Neural progenitor cell (in vitro differentiated cells): ENCODE measurements at regions not wholly inside any gene's neighbourhood (a gene's known extent, or its start where the extent isn't known, plus 50 kb on each side); places are given as distances from the start of the nearest gene placed in this dataset.

Experiments
- DNase-seq: peaks from one replicate; pipeline ENCODE4 v3.0.0-alpha.2; 2016; ENCODE audit warnings: low spot score
- H2AFZ ChIP-seq: fragments of 200-600 bp; sonication (generic); replicated peaks from 2 replicates; pipeline ENCODE4 v1.6.1; 2016; ENCODE audit warnings: antibody characterized with exemption
- H3F3A ChIP-seq: fragments of 200-600 bp; sonication (generic); 2 replicates; pipeline ENCODE4 v1.6.1; 2016; ENCODE audit warnings: antibody characterized with exemption, low read depth
- H3K27ac ChIP-seq: fragments of 200-600 bp; sonication (generic); 2 replicates; pipeline ENCODE4 v1.5.1; 2016; ENCODE audit warnings: mild to moderate bottlenecking
- H3K27me3 ChIP-seq: fragments of 200-600 bp; sonication (generic); 2 replicates; pipeline ENCODE4 v1.6.1; 2016; ENCODE audit warnings: mild to moderate bottlenecking, moderate library complexity
- H3K36me3 ChIP-seq: fragments of 200-600 bp; sonication (generic); 2 replicates; pipeline ENCODE4 v1.5.1; 2016
- H3K4me1 ChIP-seq: fragments of 200-600 bp; sonication (generic); 2 replicates; pipeline ENCODE4 v1.6.1; 2016; ENCODE audit warnings: mixed run types
- H3K4me2 ChIP-seq: fragments of 200-600 bp; sonication (generic); 2 replicates; pipeline ENCODE4 v1.6.1; 2016
- H3K4me3 ChIP-seq: fragments of 200-600 bp; sonication (generic); 2 replicates; pipeline ENCODE4 v1.5.1; 2016
- H3K79me2 ChIP-seq: fragments of 200-600 bp; sonication (generic); 2 replicates; pipeline ENCODE4 v1.6.1; 2016; ENCODE audit warnings: low read depth
- H3K9ac ChIP-seq: fragments of 200-600 bp; sonication (generic); 2 replicates; pipeline ENCODE4 v1.6.1; 2016
- H3K9me3 ChIP-seq: fragments of 200-600 bp; sonication (generic); 2 replicates; pipeline ENCODE4 v1.5.1; 2016; ENCODE audit warnings: low read depth
- H4K20me1 ChIP-seq: fragments of 200-600 bp; sonication (generic); 2 replicates; pipeline ENCODE4 v1.6.1; 2016; ENCODE audit warnings: low read depth
- H3K27ac Mint-ChIP-seq: 3 replicates; pipeline ENCODE4 v1.8.0; 2021; ENCODE audit warnings: mixed read lengths
- H3K27me3 Mint-ChIP-seq: 2 replicates; pipeline ENCODE4 v1.8.0; 2022; ENCODE audit warnings: low read depth, mild to moderate bottlenecking, inconsistent platforms, moderate library complexity, mixed read lengths; ENCODE audit not compliant: insufficient read depth
- H3K36me3 Mint-ChIP-seq: 3 replicates; pipeline ENCODE4 v1.8.0; 2021; ENCODE audit warnings: mixed read lengths
- H3K4me1 Mint-ChIP-seq: 3 replicates; pipeline ENCODE4 v1.8.0; 2021; ENCODE audit warnings: mixed read lengths
- H3K4me3 Mint-ChIP-seq: 3 replicates; pipeline ENCODE4 v1.8.0; 2021; ENCODE audit warnings: mild to moderate bottlenecking, moderate library complexity, mixed read lengths
- H3K9me3 Mint-ChIP-seq: 3 replicates; pipeline ENCODE4 v1.8.0; 2020; ENCODE audit warnings: mixed read lengths
- EZH2 ChIP-seq: fragments of 200-600 bp; sonication (generic); IDR thresholded peaks from 2 replicates; pipeline ENCODE4 v1.6.1; 2017; ENCODE audit warnings: antibody characterized with exemption, mild to moderate bottlenecking, moderate library complexity
- EZH2phosphoT487 ChIP-seq: fragments of 200-600 bp; sonication (generic); IDR thresholded peaks from 2 replicates; pipeline ENCODE4 v1.6.1; 2017; ENCODE audit warnings: antibody characterized with exemption
- TF ChIP-seq, protein P1 (sequence below): fragments of 200-600 bp; sonication (generic); IDR thresholded peaks from 2 replicates; pipeline ENCODE4 v1.5.1; 2017; ENCODE audit warnings: antibody characterized with exemption, mild to moderate bottlenecking

GRCh38 chr2:76387294-76387693 lies 676.6 kb upstream of the GCFC2 start:
- no peaks in the 10 kb centered on the region for H4K20me1 ChIP-seq
- no peaks in the 10 kb centered on the region for H3K79me2 ChIP-seq
- Mint-ChIP-seq H3K4me3 (no peak overlapping the region), H3K9me3 (no peaks in the 10 kb centered on the region), H3K36me3 (no peaks in the 10 kb centered on the region), H3K27me3 (no peaks in the 10 kb centered on the region), H3K27ac (no peak overlapping the region), H3K4me1 (peaks cover 18% of the 10 kb centered on the region)
- H3K36me3 ChIP-seq = no peaks in the 10 kb centered on the region
- H3K4me2 ChIP-seq = no peak overlapping the region
- no peak for DNase-seq
- TF ChIP-seq EZH2 (no peak), EZH2phosphoT487 (no peak)
- TF ChIP-seq, protein P1, sequence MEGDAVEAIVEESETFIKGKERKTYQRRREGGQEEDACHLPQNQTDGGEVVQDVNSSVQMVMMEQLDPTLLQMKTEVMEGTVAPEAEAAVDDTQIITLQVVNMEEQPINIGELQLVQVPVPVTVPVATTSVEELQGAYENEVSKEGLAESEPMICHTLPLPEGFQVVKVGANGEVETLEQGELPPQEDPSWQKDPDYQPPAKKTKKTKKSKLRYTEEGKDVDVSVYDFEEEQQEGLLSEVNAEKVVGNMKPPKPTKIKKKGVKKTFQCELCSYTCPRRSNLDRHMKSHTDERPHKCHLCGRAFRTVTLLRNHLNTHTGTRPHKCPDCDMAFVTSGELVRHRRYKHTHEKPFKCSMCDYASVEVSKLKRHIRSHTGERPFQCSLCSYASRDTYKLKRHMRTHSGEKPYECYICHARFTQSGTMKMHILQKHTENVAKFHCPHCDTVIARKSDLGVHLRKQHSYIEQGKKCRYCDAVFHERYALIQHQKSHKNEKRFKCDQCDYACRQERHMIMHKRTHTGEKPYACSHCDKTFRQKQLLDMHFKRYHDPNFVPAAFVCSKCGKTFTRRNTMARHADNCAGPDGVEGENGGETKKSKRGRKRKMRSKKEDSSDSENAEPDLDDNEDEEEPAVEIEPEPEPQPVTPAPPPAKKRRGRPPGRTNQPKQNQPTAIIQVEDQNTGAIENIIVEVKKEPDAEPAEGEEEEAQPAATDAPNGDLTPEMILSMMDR = no peak
- H3K9me3 ChIP-seq = no peaks in the 10 kb centered on the region
- peaks cover 9% of the 10 kb centered on the region for H3F3A ChIP-seq
- H3K4me3 ChIP-seq = no peak overlapping the region
- no peak overlapping the region for H2AFZ ChIP-seq
- no peak overlapping the region for H3K9ac ChIP-seq
- no peaks in the 10 kb centered on the region for H3K27me3 ChIP-seq
- no peak overlapping the region for H3K27ac ChIP-seq
- H3K4me1 ChIP-seq = peaks cover 21% of the 10 kb centered on the region

GRCh38 chr2:76385943-76386342 lies 675.2 kb upstream of the GCFC2 start:
- Mint-ChIP-seq H3K27me3 (no peaks in the 10 kb centered on the region), H3K27ac (peak overlapping the region; percentile 24), H3K4me3 (no peak overlapping the region), H3K36me3 (no peaks in the 10 kb centered on the region), H3K9me3 (no peaks in the 10 kb centered on the region), H3K4me1 (peaks cover 18% of the 10 kb centered on the region)
- H3K36me3 ChIP-seq = no peaks in the 10 kb centered on the region
- no peak overlapping the region for H2AFZ ChIP-seq
- no peaks in the 10 kb centered on the region for H4K20me1 ChIP-seq
- no peak overlapping the region for H3K4me3 ChIP-seq
- DNase-seq = peak; percentile 66
- no peaks in the 10 kb centered on the region for H3K79me2 ChIP-seq
- peaks cover 21% of the 10 kb centered on the region for H3K4me1 ChIP-seq
- H3K27me3 ChIP-seq = no peaks in the 10 kb centered on the region
- H3K9me3 ChIP-seq = no peaks in the 10 kb centered on the region
- no peak overlapping the region for H3K27ac ChIP-seq
- TF ChIP-seq, protein P1 = no peak
- peak; percentile 67 for TF ChIP-seq EZH2phosphoT487
- no peak overlapping the region for H3K9ac ChIP-seq
- H3F3A ChIP-seq = peaks cover 9% of the 10 kb centered on the region
- peak overlapping the region; percentile 14 for H3K4me2 ChIP-seq

GRCh38 chr2:76381624-76382023 lies 670.9 kb upstream of the GCFC2 start:
- H3K4me2 ChIP-seq = no peak overlapping the region
- Mint-ChIP-seq H3K4me3 (no peak overlapping the region), H3K36me3 (no peaks in the 10 kb centered on the region), H3K27ac (no peak overlapping the region), H3K9me3 (no peaks in the 10 kb centered on the region), H3K27me3 (no peaks in the 10 kb centered on the region), H3K4me1 (peaks cover 11% of the 10 kb centered on the region)
- H3K4me3 ChIP-seq = no peak overlapping the region
- H2AFZ ChIP-seq = no peak overlapping the region
- H3K27ac ChIP-seq = no peak overlapping the region
- H4K20me1 ChIP-seq = no peaks in the 10 kb centered on the region
- no peak for TF ChIP-seq EZH2
- no peak for TF ChIP-seq EZH2phosphoT487
- TF ChIP-seq, protein P1 = no peak
- H3K9me3 ChIP-seq = no peaks in the 10 kb centered on the region
- no peak for DNase-seq
- H3K4me1 ChIP-seq = peaks cover 11% of the 10 kb centered on the region
- H3K79me2 ChIP-seq = no peaks in the 10 kb centered on the region
- peaks cover 7% of the 10 kb centered on the region for H3F3A ChIP-seq
- H3K27me3 ChIP-seq = no peaks in the 10 kb centered on the region
- no peaks in the 10 kb centered on the region for H3K36me3 ChIP-seq
- no peak overlapping the region for H3K9ac ChIP-seq
